ENCODE measurements at regions not wholly inside any gene's neighbourhood (a gene's known extent, or its start where the extent isn't known, plus 50 kb on each side); places are given as distances from the start of the nearest gene placed in this dataset.
A peak's percentile ranks its signal among the peaks of the same experiment; 100 is the strongest.
"Not testable (repeated sequence)": the region's sequence is repeated elsewhere in the genome, so short reads cannot be mapped to it uniquely, and the experiment has no call there.

GRCh38 chr20:50331469-50332363 is 141.1 kb downstream of the CEBPB start:
- Histone ChIP-seq H3K27ac (peak overlapping the region; percentile 76 to 88), H3K9me3 (no peaks in the 10 kb centered on the region), H3K27me3 (no peaks in the 10 kb centered on the region), H3K36me3 (no peaks in the 10 kb centered on the region), H3K4me3 (no peak overlapping the region), H3K4me1 (peaks cover 15 to 21% of the 10 kb centered on the region in 2 donors)
- intact Hi-C loops (cut with DNase I; ENCODE audit: low total_unique reads): no loop called here
- peak in 1 of 2 donors; percentile 75 for DNase-seq (ENCODE audit: low spot score in 2 of 2)
- TF ChIP-seq POLR2A (IDR thresholded peaks at IDR 0.05): no peak
- no peak for TF ChIP-seq CTCF (IDR thresholded peaks at IDR 0.05)
- TF ChIP-seq POLR2AphosphoS5 (IDR thresholded peaks at IDR 0.05): no peak

GRCh38 chr20:50332491-50332980 is 141.9 kb downstream of the CEBPB start:
- intact Hi-C loops (cut with DNase I; ENCODE audit: low total_unique reads): no loop called here
- no peaks in the 10 kb centered on the region for H3K27me3 ChIP-seq
- TF ChIP-seq POLR2AphosphoS5 (IDR thresholded peaks at IDR 0.05) (no peak), CTCF (IDR thresholded peaks at IDR 0.05) (no peak), POLR2A (IDR thresholded peaks at IDR 0.05) (no peak)
- peak overlapping the region; percentile 76 to 88 for H3K27ac ChIP-seq
- H3K4me3 ChIP-seq: no peak overlapping the region
- H3K36me3 ChIP-seq: no peaks in the 10 kb centered on the region
- no peak for DNase-seq (ENCODE audit: low spot score in 2 of 2)
- no peaks in the 10 kb centered on the region for H3K9me3 ChIP-seq
- peaks cover 15 to 21% of the 10 kb centered on the region in 2 donors for H3K4me1 ChIP-seq

- DNase-seq (ENCODE audit: low spot score in 2 of 2): no peak
Measured at GRCh38 chr20:50333131-50333670, 142.6 kb downstream of the CEBPB start.

GRCh38 chr20:50333812-50334211 is 143.2 kb downstream of the CEBPB start:
- DNase-seq (ENCODE audit: low spot score in 2 of 2): peak in 1 of 2 donors; percentile 74
- H3K4me3 ChIP-seq: no peak overlapping the region

More at GRCh38 chr20:50333131-50333670, 142.6 kb downstream of the CEBPB start:
- Histone ChIP-seq H3K9me3 (no peaks in the 10 kb centered on the region), H3K27me3 (no peaks in the 10 kb centered on the region), H3K27ac (peak overlapping the region; percentile 76 to 88), H3K36me3 (no peaks in the 10 kb centered on the region), H3K4me1 (peaks cover 15 to 27% of the 10 kb centered on the region in 2 donors), H3K4me3 (no peak overlapping the region)
- no peak for TF ChIP-seq POLR2A (IDR thresholded peaks at IDR 0.05)
- no peak for TF ChIP-seq POLR2AphosphoS5 (IDR thresholded peaks at IDR 0.05)
- no peak for TF ChIP-seq CTCF (IDR thresholded peaks at IDR 0.05)
- intact Hi-C loops (cut with DNase I; ENCODE audit: low total_unique reads): no loop called here

GRCh38 chr20:50334512-50334911 is 143.9 kb downstream of the CEBPB start:
- H3K9me3 ChIP-seq; DNase-seq (ENCODE audit: low spot score in 2 of 2); H3K36me3 ChIP-seq; H3K27me3 ChIP-seq; intact Hi-C loops (cut with DNase I; ENCODE audit: low total_unique reads); H3K4me3 ChIP-seq: not testable (repeated sequence)
- peaks cover 15 to 27% of the 10 kb centered on the region in 2 donors for H3K4me1 ChIP-seq
- H3K27ac ChIP-seq: peak overlapping the region; percentile 52 to 76

More at GRCh38 chr20:50333812-50334211, 143.2 kb downstream of the CEBPB start:
- intact Hi-C loops (cut with DNase I; ENCODE audit: low total_unique reads): no loop called here
- no peaks in the 10 kb centered on the region for H3K9me3 ChIP-seq
- TF ChIP-seq POLR2AphosphoS5 (IDR thresholded peaks at IDR 0.05) (peak in 1 of 3 donors; percentile 22), CTCF (IDR thresholded peaks at IDR 0.05) (no peak), POLR2A (IDR thresholded peaks at IDR 0.05) (no peak)
- H3K4me1 ChIP-seq: peaks cover 15 to 27% of the 10 kb centered on the region in 2 donors
- peak overlapping the region; percentile 76 to 88 for H3K27ac ChIP-seq
- no peaks in the 10 kb centered on the region for H3K36me3 ChIP-seq
- no peaks in the 10 kb centered on the region for H3K27me3 ChIP-seq

Data from breast epithelium (tissue), 4 donors.